Keratinocyte (primary cell): ENCODE measurements at regions not wholly inside any gene's neighbourhood (a gene's known extent, or its start where the extent isn't known, plus 50 kb on each side); places are given as distances from the start of the nearest gene placed in this dataset.

Source experiments
- EZH2 ChIP-seq: IDR thresholded peaks from one replicate; pipeline ENCODE4 v1.6.1; 2012; ENCODE audit warnings: inconsistent platforms, mild to moderate bottlenecking, low read length, moderate library complexity
- TF ChIP-seq, protein P1 (sequence below), 3 experiments: IDR thresholded peaks in 1 of 3; conservative IDR thresholded peaks in 1 of 3; optimal IDR thresholded peaks in 1 of 3; 2 replicates in 2 of 3; 3 replicates in 1 of 3; pipeline versions ENCODE3 to v1.5.1; 2011; ENCODE audit warnings: low read length in 3 of 3, mild to moderate bottlenecking in 3 of 3, moderate library complexity in 2 of 3, control low read depth in 1 of 3, inconsistent platforms in 1 of 3; ENCODE audit not compliant: insufficient read depth in 2 of 3; ENCODE audit errors: extremely low read depth in 1 of 3

DNA sequence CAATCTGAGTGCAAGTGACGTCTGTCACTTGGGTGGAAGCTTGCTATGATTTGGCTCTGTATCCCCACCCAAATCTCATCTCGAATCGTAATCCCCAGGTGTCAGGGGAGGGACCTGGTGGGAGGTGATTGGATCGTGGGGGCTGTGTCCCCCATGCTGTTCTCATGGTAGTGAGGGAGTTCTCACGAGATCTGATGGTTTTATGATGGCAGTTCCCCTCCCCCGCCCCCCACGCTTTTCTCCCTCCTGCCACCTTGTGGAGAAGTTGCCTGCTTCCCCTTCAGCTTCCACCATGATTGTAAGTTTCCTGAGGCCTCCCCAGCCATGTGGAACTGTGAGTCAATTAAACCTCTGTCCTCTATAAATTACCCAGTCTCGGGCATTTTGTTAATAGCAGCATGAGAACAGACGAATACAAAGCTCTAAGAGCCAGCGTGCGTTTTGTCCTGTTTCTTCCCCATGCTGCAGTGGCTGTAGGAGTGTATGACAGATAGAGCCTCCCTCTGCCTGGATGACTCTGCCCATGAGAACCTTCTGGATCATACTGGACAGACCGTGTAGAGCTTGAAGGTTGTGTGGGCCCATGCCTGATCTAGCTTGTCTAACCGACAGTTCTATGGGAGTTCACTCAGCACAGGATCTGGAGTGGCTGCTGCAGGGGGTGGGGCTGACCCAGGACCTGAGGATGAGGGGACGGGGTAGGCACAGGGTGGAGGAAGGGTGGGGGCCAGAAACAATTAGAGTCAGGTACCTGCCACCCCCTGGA lies 139.7 kb upstream of the ERRFI1 start:
- TF ChIP-seq, protein P1, sequence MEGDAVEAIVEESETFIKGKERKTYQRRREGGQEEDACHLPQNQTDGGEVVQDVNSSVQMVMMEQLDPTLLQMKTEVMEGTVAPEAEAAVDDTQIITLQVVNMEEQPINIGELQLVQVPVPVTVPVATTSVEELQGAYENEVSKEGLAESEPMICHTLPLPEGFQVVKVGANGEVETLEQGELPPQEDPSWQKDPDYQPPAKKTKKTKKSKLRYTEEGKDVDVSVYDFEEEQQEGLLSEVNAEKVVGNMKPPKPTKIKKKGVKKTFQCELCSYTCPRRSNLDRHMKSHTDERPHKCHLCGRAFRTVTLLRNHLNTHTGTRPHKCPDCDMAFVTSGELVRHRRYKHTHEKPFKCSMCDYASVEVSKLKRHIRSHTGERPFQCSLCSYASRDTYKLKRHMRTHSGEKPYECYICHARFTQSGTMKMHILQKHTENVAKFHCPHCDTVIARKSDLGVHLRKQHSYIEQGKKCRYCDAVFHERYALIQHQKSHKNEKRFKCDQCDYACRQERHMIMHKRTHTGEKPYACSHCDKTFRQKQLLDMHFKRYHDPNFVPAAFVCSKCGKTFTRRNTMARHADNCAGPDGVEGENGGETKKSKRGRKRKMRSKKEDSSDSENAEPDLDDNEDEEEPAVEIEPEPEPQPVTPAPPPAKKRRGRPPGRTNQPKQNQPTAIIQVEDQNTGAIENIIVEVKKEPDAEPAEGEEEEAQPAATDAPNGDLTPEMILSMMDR (optimal IDR thresholded peaks at IDR 0.05 in 1 of 3, IDR thresholded peaks at IDR 0.05 in 1 of 3, conservative IDR thresholded peaks at IDR 0.05 in 1 of 3; ENCODE audit: extremely low read depth in 1 of 3, insufficient read depth in 2 of 3, low read length in 3 of 3) = peak in 2 of 3 experiments; percentile 16 to 22
- no peak for TF ChIP-seq EZH2
